ENCODE measurements at regions not wholly inside any gene's neighbourhood (a gene's known extent, or its start where the extent isn't known, plus 50 kb on each side); places are given as distances from the start of the nearest gene placed in this dataset.

GRCh38 chr20:24370911-24371695, 98.3 kb upstream of the SYNDIG1 start:
- Histone ChIP-seq H3K27me3 (ENCODE audit: control insufficient read depth, insufficient read depth, low read length, poor library complexity, severe bottlenecking) (no peaks in the 10 kb centered on the region), H3K4me3 (ENCODE audit: low read length) (no peak overlapping the region), H3K36me3 (ENCODE audit: control insufficient read depth, insufficient read depth, low read length) (no peaks in the 10 kb centered on the region), H3K9ac (ENCODE audit: extremely low read depth, low read length, poor library complexity, severe bottlenecking) (no peak overlapping the region), H3K27ac (ENCODE audit: low read depth, low read length) (no peak overlapping the region), H3K9me3 (ENCODE audit: control insufficient read depth, low read length) (no peaks in the 10 kb centered on the region), H3K4me1 (ENCODE audit: control insufficient read depth, insufficient read depth, low read length) (peaks cover 4% of the 10 kb centered on the region)
- no peak for DNase-seq
- Mint-ChIP-seq H3K27ac (no peak overlapping the region), H3K36me3 (ENCODE audit: low read depth) (no peaks in the 10 kb centered on the region), H3K9me3 (no peaks in the 10 kb centered on the region), H3K4me3 (no peak overlapping the region), H3K27me3 (ENCODE audit: insufficient read depth) (peaks cover 37% of the 10 kb centered on the region), H3K4me1 (peaks cover 18% of the 10 kb centered on the region)
- TF ChIP-seq, protein P1, sequence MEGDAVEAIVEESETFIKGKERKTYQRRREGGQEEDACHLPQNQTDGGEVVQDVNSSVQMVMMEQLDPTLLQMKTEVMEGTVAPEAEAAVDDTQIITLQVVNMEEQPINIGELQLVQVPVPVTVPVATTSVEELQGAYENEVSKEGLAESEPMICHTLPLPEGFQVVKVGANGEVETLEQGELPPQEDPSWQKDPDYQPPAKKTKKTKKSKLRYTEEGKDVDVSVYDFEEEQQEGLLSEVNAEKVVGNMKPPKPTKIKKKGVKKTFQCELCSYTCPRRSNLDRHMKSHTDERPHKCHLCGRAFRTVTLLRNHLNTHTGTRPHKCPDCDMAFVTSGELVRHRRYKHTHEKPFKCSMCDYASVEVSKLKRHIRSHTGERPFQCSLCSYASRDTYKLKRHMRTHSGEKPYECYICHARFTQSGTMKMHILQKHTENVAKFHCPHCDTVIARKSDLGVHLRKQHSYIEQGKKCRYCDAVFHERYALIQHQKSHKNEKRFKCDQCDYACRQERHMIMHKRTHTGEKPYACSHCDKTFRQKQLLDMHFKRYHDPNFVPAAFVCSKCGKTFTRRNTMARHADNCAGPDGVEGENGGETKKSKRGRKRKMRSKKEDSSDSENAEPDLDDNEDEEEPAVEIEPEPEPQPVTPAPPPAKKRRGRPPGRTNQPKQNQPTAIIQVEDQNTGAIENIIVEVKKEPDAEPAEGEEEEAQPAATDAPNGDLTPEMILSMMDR (conservative IDR thresholded peaks at IDR 0.05): no peak
- 92 to 100% methylated on average over 5 to 7 of the region's 7 CpGs for WGBS, 2 experiments (ENCODE audit: insufficient coverage in 1 of 2, insufficient read length in 1 of 2)

GRCh38 chr20:24370249-24370648, 99.2 kb upstream of the SYNDIG1 start:
- Histone ChIP-seq H3K4me1 (ENCODE audit: control insufficient read depth, insufficient read depth, low read length) (peaks cover 10% of the 10 kb centered on the region), H3K9ac (ENCODE audit: extremely low read depth, low read length, poor library complexity, severe bottlenecking) (no peak overlapping the region), H3K27ac (ENCODE audit: low read depth, low read length) (no peak overlapping the region), H3K9me3 (ENCODE audit: control insufficient read depth, low read length) (no peaks in the 10 kb centered on the region), H3K27me3 (ENCODE audit: control insufficient read depth, insufficient read depth, low read length, poor library complexity, severe bottlenecking) (no peaks in the 10 kb centered on the region), H3K4me3 (ENCODE audit: low read length) (no peak overlapping the region), H3K36me3 (ENCODE audit: control insufficient read depth, insufficient read depth, low read length) (no peaks in the 10 kb centered on the region)
- Mint-ChIP-seq H3K9me3 (no peaks in the 10 kb centered on the region), H3K4me1 (peaks cover 21% of the 10 kb centered on the region), H3K4me3 (no peak overlapping the region), H3K27me3 (ENCODE audit: insufficient read depth) (peaks cover 41% of the 10 kb centered on the region), H3K36me3 (ENCODE audit: low read depth) (no peaks in the 10 kb centered on the region), H3K27ac (no peak overlapping the region)
- WGBS, 2 experiments (ENCODE audit: insufficient coverage in 1 of 2, insufficient read length in 1 of 2): 92% methylated on average over 4 to 6 of the region's 6 CpGs
- TF ChIP-seq, protein P1 (conservative IDR thresholded peaks at IDR 0.05): no peak
- no peak for DNase-seq

DNA sequence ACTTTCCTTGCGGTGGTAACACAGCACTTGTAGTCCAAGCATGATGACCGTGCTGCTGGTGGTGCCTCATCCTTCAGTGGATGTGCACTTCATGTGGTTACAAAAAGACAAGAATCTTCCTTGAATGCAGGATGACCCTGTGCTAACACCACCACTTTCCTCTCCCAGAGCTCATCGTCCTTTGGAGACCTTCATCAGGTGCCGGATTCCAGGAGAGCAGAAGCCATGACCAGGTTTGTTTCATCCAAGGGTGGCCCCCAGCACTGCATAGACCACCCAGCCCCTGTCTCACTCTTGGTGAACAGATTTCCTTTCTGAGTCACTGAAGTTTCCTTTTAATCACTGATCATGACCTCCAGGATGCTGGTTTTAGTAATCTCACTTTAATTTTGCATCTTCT, 101.2 kb upstream of the SYNDIG1 start:
- H3K9me3 ChIP-seq (ENCODE audit: control insufficient read depth, low read length): no peaks in the 10 kb centered on the region
- Mint-ChIP-seq H3K4me1 (peaks cover 35% of the 10 kb centered on the region), H3K27me3 (ENCODE audit: insufficient read depth) (peaks cover 41% of the 10 kb centered on the region), H3K36me3 (ENCODE audit: low read depth) (no peaks in the 10 kb centered on the region), H3K27ac (no peak overlapping the region), H3K9me3 (no peaks in the 10 kb centered on the region), H3K4me3 (no peak overlapping the region)
- TF ChIP-seq, protein P1 (conservative IDR thresholded peaks at IDR 0.05): no peak
- DNase-seq: no peak
- H3K4me3 ChIP-seq (ENCODE audit: low read length): no peak overlapping the region
- 97 to 100% methylated on average over 3 to 4 of the region's 4 CpGs for whole genome bisulfite sequencing, 2 experiments (ENCODE audit: insufficient coverage in 1 of 2, insufficient read length in 1 of 2)
- H3K36me3 ChIP-seq (ENCODE audit: control insufficient read depth, insufficient read depth, low read length): no peaks in the 10 kb centered on the region
- H3K4me1 ChIP-seq (ENCODE audit: control insufficient read depth, insufficient read depth, low read length): peaks cover 16% of the 10 kb centered on the region
- H3K9ac ChIP-seq (ENCODE audit: extremely low read depth, low read length, poor library complexity, severe bottlenecking): no peak overlapping the region
- H3K27ac ChIP-seq (ENCODE audit: low read depth, low read length): no peak overlapping the region
- H3K27me3 ChIP-seq (ENCODE audit: control insufficient read depth, insufficient read depth, low read length, poor library complexity, severe bottlenecking): no peaks in the 10 kb centered on the region
